ENCODE measurements at regions not wholly inside any gene's neighbourhood (a gene's known extent, or its start where the extent isn't known, plus 50 kb on each side); places are given as distances from the start of the nearest gene placed in this dataset.

DNA sequence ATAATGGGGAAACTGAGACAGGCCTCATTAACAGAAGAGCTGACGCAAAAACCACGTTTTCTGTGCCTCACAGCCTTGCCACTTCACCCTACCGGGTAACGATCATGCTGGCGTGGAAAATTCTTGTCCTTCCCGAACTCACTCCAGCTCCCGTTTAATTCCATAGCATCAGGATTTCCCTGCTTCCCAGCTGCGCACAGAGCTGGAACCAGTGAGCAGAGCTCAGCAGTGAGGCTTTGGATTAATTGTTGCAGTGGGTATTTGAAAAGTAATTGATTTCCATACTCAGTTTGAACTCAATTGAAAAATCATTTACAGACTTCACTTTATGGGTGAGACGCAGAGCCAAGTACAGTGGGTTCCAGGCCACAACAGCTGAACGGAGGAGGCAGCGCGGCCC lies 199.0 kb upstream of the ADAMTS16 start:
- DNase-seq (ENCODE audit: low read depth) (no peak), FAIRE-seq (no peak)
- H3K9me3 Mint-ChIP-seq (ENCODE audit: unreplicated experiment), result no peaks in the 10 kb centered on the region
- Histone ChIP-seq H3K9ac (ENCODE audit: low read length) (no peak overlapping the region), H2AFZ (ENCODE audit: low read depth, low read length) (no peak overlapping the region), H3K27me3 (ENCODE audit: insufficient read depth, low read length) (peaks cover 2% of the 10 kb centered on the region), H3K36me3 (ENCODE audit: insufficient read depth, low read length) (no peaks in the 10 kb centered on the region), H3K79me2 (ENCODE audit: insufficient read depth, low read length) (no peaks in the 10 kb centered on the region), H3K4me3 (ENCODE audit: insufficient read depth, low read depth, low read length) (no peak overlapping the region), H3K27ac (ENCODE audit: low read depth, low read length) (no peak overlapping the region), H3K9me3 (ENCODE audit: insufficient read depth, low read depth, low read length) (no peaks in the 10 kb centered on the region), H3K4me2 (ENCODE audit: low read length) (no peak overlapping the region), H4K20me1 (ENCODE audit: insufficient read depth, low read length) (no peaks in the 10 kb centered on the region), H3K4me1 (ENCODE audit: insufficient read depth, low read length) (no peaks in the 10 kb centered on the region)
- H3K27ac Mint-ChIP-seq (ENCODE audit: unreplicated experiment), result no peak overlapping the region
- TF ChIP-seq CTCF (IDR thresholded peaks at IDR 0.05; ENCODE audit: insufficient read depth, low read depth, low read length) (no peak), EZH2 (IDR thresholded peaks at IDR 0.05; ENCODE audit: insufficient read depth, low read length) (no peak)
- H3K4me1 Mint-ChIP-seq (ENCODE audit: low read depth, unreplicated experiment), result no peaks in the 10 kb centered on the region
- peaks cover 14% of the 10 kb centered on the region for H3K27me3 Mint-ChIP-seq (ENCODE audit: low read depth, unreplicated experiment)
- no peak overlapping the region for H3K4me3 Mint-ChIP-seq (ENCODE audit: unreplicated experiment)
- H3K36me3 Mint-ChIP-seq (ENCODE audit: low read depth, unreplicated experiment), result no peaks in the 10 kb centered on the region

DNA sequence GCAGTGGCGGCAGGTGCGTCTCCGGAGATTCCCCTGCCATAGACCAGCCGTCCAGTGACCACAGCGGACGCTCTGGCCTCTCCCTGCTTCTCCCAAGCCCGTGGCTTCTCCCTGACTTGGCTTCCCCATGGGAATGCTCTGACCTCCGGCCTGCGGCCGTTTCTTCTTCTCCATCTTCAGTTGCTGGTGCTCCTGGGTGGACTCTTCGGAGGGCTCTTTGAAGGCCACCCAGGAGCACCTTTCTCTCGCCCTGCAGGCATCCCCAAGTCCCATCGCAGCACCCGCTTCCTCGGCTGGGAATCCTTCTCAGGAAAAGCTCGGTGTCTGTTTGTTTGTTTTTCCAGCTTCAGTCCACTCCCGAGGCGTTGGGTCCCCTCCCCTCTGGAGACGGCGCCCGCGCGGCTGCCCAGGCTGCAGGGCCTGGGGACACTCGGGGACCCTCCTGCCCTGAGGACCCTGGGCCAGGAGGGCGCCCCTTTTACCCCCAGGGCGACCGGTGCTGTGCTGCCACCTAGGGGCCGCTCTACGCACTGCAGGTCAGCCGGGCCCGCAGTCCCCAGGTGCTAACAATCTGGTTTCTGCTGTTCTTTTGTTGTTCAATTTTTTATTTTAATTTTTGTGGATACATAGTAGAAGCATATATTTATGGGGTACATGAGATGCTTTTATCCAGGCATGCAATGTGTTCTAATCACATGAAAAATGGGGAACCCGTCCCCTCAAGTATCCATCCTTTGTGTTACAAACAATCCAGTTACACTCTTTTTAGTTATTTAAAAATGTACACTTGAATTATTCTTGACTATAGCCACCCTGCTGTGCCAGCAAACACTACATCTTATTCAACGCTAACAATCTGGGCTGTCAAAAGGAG lies 197.9 kb upstream of the ADAMTS16 start:
- no peaks in the 10 kb centered on the region for H3K9me3 ChIP-seq (ENCODE audit: insufficient read depth, low read depth, low read length)
- no peak overlapping the region for H3K9ac ChIP-seq (ENCODE audit: low read length)
- peak overlapping the region; percentile 5 for H2AFZ ChIP-seq (ENCODE audit: low read depth, low read length)
- no peaks in the 10 kb centered on the region for H3K79me2 ChIP-seq (ENCODE audit: insufficient read depth, low read length)
- no peaks in the 10 kb centered on the region for H4K20me1 ChIP-seq (ENCODE audit: insufficient read depth, low read length)
- H3K4me2 ChIP-seq (ENCODE audit: low read length), result peak overlapping the region; percentile 8
- Mint-ChIP-seq H3K4me3 (ENCODE audit: unreplicated experiment) (no peak overlapping the region), H3K36me3 (ENCODE audit: low read depth, unreplicated experiment) (no peaks in the 10 kb centered on the region), H3K27me3 (ENCODE audit: low read depth, unreplicated experiment) (peaks cover 16% of the 10 kb centered on the region), H3K4me1 (ENCODE audit: low read depth, unreplicated experiment) (no peaks in the 10 kb centered on the region), H3K9me3 (ENCODE audit: unreplicated experiment) (no peaks in the 10 kb centered on the region), H3K27ac (ENCODE audit: unreplicated experiment) (no peak overlapping the region)
- no peaks in the 10 kb centered on the region for H3K4me1 ChIP-seq (ENCODE audit: insufficient read depth, low read length)
- FAIRE-seq (no peak), DNase-seq (ENCODE audit: low read depth) (no peak)
- H3K36me3 ChIP-seq (ENCODE audit: insufficient read depth, low read length), result no peaks in the 10 kb centered on the region
- TF ChIP-seq CTCF (IDR thresholded peaks at IDR 0.05; ENCODE audit: insufficient read depth, low read depth, low read length), result peak; percentile 66
- TF ChIP-seq EZH2 (IDR thresholded peaks at IDR 0.05; ENCODE audit: insufficient read depth, low read length), result no peak
- no peak overlapping the region for H3K27ac ChIP-seq (ENCODE audit: low read depth, low read length)
- H3K27me3 ChIP-seq (ENCODE audit: insufficient read depth, low read length), result peaks cover 2% of the 10 kb centered on the region
- no peak overlapping the region for H3K4me3 ChIP-seq (ENCODE audit: insufficient read depth, low read depth, low read length)

DNA sequence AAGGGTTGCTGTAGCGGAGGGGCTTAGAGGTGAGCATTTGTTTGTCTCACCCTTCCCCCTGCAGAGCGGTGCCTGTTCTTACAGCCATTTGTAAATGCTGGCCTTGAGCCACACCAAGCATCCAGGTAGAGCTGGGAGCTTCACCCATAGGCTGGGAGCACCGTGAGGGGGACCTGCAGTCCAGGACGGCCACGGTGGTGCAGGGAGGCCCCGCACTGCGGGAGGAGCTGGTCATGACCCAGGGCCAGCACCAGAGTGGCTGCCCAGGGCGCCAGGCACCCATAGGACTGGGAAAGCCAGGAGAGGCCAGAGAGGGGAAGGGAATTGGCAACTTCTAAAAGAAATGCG lies 197.3 kb upstream of the ADAMTS16 start:
- H3K4me2 ChIP-seq (ENCODE audit: low read length), result no peak overlapping the region
- no peaks in the 10 kb centered on the region for H3K27me3 ChIP-seq (ENCODE audit: insufficient read depth, low read length)
- no peak overlapping the region for H2AFZ ChIP-seq (ENCODE audit: low read depth, low read length)
- no peak overlapping the region for H3K4me3 Mint-ChIP-seq (ENCODE audit: unreplicated experiment)
- no peaks in the 10 kb centered on the region for H3K4me1 Mint-ChIP-seq (ENCODE audit: low read depth, unreplicated experiment)
- H3K9ac ChIP-seq (ENCODE audit: low read length), result no peak overlapping the region
- DNase-seq (ENCODE audit: low read depth) (no peak), FAIRE-seq (no peak)
- no peak for TF ChIP-seq EZH2 (IDR thresholded peaks at IDR 0.05; ENCODE audit: insufficient read depth, low read length)
- TF ChIP-seq CTCF (IDR thresholded peaks at IDR 0.05; ENCODE audit: insufficient read depth, low read depth, low read length), result no peak
- no peaks in the 10 kb centered on the region for H3K9me3 ChIP-seq (ENCODE audit: insufficient read depth, low read depth, low read length)
- H3K36me3 ChIP-seq (ENCODE audit: insufficient read depth, low read length), result no peaks in the 10 kb centered on the region
- H3K36me3 Mint-ChIP-seq (ENCODE audit: low read depth, unreplicated experiment), result no peaks in the 10 kb centered on the region
- H3K79me2 ChIP-seq (ENCODE audit: insufficient read depth, low read length), result no peaks in the 10 kb centered on the region
- no peak overlapping the region for H3K4me3 ChIP-seq (ENCODE audit: insufficient read depth, low read depth, low read length)
- H3K27me3 Mint-ChIP-seq (ENCODE audit: low read depth, unreplicated experiment), result peaks cover 11% of the 10 kb centered on the region
- H3K27ac Mint-ChIP-seq (ENCODE audit: unreplicated experiment), result no peak overlapping the region
- no peak overlapping the region for H3K27ac ChIP-seq (ENCODE audit: low read depth, low read length)
- H3K4me1 ChIP-seq (ENCODE audit: insufficient read depth, low read length), result no peaks in the 10 kb centered on the region
- no peaks in the 10 kb centered on the region for H4K20me1 ChIP-seq (ENCODE audit: insufficient read depth, low read length)
- no peaks in the 10 kb centered on the region for H3K9me3 Mint-ChIP-seq (ENCODE audit: unreplicated experiment)
